Bone marrow (tissue), 2 donors: ENCODE measurements at regions not wholly inside any gene's neighbourhood (a gene's known extent, or its start where the extent isn't known, plus 50 kb on each side); places are given as distances from the start of the nearest gene placed in this dataset.

Experiments
- DNase-seq, 2 donors: peaks; one replicate each; lab custom pipeline; 2025; lab: John Stamatoyannopoulos, UW

GRCh38 chr14:48874711-48875110 is 711.5 kb downstream of the RPS29 start:
- DNase-seq = no peak

DNA sequence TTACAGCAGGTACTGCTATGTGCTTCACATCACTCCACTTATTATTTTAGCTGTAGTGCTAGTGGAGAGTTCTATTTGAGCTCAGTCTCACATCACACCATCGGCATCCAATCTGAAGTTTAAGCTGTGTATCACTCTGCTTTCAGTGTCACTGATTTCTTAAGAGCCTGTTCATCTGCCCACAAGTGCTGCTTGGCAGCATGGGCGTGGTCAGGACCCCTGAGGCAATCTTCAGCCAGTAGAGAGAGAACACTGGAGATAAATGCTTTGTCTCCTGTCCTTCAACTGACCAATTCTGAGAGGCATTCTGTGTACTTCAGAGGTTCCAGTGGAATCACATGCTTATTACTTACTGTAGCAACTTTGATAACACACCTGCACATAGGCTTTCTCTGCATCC is 728.8 kb downstream of the RPS29 start:
- no peak for DNase-seq

GRCh38 chr14:48853159-48853558 is 733.0 kb downstream of the RPS29 start:
- no peak for DNase-seq

GRCh38 chr14:48849741-48850322 is 736.3 kb downstream of the RPS29 start:
- DNase-seq = no peak

DNA sequence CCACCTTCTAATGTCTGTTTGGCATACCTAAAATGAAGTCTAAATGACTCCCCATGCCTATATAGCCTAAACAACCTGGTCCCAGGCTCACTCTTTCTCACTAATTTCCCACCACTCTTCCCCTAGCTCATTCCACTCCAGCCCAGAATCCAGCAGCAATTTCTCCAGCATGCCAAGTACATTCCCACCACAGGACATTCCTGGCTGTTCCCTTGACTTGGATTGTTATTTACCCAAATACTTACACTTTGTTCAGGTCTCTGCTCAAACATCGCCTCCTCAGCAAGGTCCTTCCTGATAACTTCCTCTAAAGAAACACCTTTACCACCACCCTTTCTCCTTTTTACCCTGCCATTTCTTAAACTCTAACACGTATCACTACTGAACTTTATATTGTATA is 743.4 kb downstream of the RPS29 start:
- DNase-seq = no peak

- DNase-seq = no peak
Measured at GRCh38 chr14:48826058-48826457, 760.1 kb downstream of the RPS29 start.

DNA sequence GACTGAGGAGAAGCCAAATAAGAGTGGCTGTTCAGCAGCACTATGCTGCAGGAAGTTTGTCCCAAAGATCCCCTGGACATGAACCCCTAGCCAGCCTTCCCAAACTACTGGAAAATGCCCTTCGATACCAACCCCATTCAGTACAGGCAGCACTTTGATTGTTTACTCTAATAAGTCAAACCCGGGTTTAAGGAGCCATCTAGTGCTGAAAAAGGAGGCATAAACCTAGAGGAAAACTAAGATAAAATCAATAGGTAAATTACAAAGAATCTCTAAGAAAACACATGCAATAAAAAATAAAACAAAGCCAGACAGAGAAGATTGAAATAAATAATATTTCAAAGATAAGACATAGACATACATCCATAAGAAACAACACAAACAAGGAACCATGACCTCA is 771.6 kb downstream of the RPS29 start:
- DNase-seq = no peak

GRCh38 chr14:48805315-48805714 is 780.9 kb downstream of the RPS29 start:
- no peak for DNase-seq

DNA sequence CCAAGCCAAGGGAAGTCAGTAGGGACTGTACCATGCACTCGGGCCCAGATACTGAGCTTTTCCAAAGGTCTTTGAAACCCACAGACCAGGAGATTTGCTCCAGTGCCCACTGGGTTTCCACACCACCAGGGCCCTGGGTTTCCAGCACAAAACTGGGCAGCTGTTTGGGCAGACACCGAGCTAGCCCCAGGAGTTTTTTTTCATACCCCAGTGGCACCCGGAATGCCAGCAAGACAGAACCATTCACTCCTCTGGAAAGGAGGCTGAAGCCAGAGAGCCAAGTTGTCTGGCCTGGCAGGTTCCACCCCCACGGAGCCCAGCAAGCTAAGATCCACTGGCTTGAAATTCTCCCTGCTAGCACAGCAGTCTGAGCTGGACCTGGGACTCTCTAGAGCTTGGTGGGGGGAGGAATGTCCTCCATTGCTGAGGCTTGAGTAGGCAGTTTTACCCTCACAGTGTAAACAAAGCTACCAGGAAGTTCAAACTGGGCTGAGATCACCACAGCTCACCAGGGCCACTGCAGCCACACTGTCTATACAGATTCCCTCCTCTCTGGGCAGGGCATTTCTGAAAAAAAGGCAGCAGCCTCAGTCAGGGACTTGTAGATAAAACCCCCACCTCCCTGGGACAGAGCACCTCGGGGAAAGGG is 793.7 kb downstream of the RPS29 start:
- no peak for DNase-seq

DNA sequence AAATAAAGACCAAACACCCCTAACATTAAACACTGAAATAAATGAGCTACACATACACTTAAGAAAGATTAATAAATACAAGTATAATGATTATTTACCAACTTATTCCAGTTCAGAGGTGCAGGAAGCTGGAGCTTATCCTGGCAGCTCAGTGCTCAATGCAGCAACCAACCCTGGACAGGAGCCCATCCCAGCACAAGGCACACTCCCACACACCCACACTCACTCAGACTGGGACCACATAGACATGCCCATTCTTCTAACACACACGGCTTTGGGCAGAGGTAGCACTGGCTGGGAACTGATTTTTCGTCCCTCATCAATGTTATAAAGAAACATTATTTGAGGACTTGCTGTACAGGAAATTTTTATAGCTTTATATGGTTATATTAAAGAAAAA is 797.4 kb downstream of the RPS29 start:
- DNase-seq = no peak

DNA sequence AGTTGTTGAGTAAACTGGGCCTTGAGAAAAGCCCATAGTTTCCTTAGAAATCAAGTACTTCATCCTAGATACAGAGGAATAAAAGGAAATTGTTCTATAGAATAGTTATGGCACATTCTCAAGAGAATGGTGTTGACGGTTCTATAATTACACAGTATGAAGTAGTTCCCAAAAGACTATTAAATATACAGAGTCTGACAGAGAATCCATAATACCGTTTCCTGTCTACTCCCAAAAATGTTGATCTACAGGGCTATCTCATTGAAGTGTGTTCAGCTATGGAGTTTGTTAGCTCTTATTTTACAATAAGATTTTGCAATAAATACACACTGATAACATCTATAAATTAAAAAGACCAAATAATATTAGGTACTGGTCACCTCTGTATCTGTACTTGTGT is 799.7 kb downstream of the RPS29 start:
- no peak for DNase-seq

DNA sequence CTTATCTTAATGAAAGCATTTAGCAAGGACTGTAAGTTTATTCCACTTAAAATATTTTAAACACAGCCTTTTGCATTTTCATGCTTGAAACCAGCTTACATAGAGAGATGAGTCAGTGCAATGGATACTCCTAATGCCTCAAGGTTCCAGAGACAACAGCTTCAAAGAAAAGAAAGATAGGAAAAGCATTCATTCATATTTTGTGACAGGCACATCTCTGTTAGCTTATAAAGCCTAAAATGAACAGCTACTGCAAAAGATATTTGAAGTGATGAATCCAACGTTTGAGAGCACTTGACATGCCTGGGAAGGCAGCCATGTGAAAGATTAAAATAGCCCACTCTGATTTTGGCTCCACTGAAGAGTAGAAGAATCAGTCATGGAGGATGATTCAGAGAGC is 814.5 kb downstream of the RPS29 start:
- no peak for DNase-seq

DNA sequence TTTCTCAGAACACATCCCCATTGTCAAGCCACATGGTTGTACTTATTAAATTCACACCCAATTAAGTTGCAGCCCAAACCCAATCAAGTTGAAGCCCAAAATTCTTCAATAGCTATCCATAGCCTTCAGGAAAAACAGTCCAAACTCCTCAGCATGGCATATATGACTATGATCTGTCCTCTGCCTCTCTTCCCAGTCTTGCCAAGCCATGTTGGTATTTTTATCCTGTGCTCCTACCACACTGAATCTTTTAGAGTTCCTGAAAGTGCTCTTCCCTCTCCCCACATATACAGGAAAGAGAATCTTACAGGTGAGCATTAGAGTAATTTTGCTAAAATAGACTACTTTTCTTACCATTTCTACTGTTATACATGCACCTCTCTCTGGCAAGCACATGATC is 834.9 kb downstream of the RPS29 start:
- no peak for DNase-seq

GRCh38 chr14:48748151-48748675 is 838.0 kb downstream of the RPS29 start:
- no peak for DNase-seq

- DNase-seq = no peak
Measured at GRCh38 chr14:48747561-48748089, 838.6 kb downstream of the RPS29 start.

GRCh38 chr14:48744202-48744601 is 842.0 kb downstream of the RPS29 start:
- no peak for DNase-seq

- DNase-seq = no peak
Measured at GRCh38 chr14:48738186-48738925, 847.8 kb downstream of the RPS29 start.

GRCh38 chr14:48735607-48736006 is 850.6 kb downstream of the RPS29 start:
- DNase-seq = no peak

- DNase-seq = no peak
Measured at GRCh38 chr14:48731260-48731659, 854.9 kb downstream of the RPS29 start.

DNA sequence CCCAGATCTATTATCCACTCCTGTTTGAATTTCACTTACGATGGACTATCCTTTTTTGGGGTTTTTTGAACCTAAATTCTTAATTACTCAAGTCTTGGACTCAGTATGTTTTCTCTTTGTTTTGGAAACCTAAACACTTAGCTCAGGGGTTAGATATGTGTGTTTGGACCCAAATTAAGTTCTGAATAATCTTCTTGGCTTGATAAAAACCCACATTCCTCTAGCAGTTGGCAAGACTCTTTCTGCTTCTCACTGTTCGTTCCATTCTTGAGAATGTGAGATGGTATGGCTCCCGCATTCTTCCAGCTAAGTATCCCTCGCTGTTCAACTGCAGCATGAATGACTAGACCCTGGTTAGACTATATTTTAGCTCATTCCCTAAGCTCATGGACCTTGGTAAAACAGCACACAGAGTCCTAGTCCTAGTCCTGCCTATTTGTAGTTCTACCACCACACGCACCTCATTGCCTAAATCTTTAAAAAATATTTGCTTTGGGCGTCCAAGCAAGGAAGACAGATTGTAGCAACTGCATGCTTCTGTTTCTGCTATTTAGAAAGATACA is 860.0 kb downstream of the RPS29 start:
- no peak for DNase-seq

- no peak for DNase-seq
Measured at GRCh38 chr14:48725051-48725734, 861.0 kb downstream of the RPS29 start.
